GM12878 (cell line): ENCODE measurements at regions not wholly inside any gene's neighbourhood (a gene's known extent, or its start where the extent isn't known, plus 50 kb on each side); places are given as distances from the start of the nearest gene placed in this dataset.

Source experiments
- POLR2A ChIP-seq: IDR thresholded peaks from 2 replicates; pipeline ENCODE4 v1.6.1; 2011; ENCODE audit warnings: low read depth, mild to moderate bottlenecking, low read length
- TF ChIP-seq, protein P1 (sequence below): IDR thresholded peaks from 2 replicates; pipeline ENCODE4 v1.6.1; 2011; ENCODE audit warnings: mild to moderate bottlenecking, low read depth, low read length, moderate library complexity; ENCODE audit not compliant: insufficient replicate concordance

DNA sequence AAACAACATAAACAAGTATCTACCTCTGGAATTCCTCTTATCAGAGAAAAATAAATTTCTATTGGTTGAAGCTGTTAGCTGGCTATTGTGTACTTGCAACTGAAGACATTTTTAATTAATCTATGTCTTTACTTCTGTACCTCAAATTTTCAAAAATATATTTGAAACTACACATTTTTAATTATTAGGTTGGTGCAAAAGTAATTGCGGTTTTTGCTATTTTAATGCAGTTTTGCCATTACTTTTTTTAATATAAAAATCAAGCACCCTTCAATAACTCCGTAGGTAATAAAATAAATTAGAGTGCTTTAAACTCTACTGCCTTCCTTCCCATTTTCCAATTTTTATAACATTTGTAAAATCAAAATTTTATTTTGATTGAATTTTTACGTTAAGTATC, 262.1 kb upstream of the DUSP10 start:
- TF ChIP-seq, protein P1, sequence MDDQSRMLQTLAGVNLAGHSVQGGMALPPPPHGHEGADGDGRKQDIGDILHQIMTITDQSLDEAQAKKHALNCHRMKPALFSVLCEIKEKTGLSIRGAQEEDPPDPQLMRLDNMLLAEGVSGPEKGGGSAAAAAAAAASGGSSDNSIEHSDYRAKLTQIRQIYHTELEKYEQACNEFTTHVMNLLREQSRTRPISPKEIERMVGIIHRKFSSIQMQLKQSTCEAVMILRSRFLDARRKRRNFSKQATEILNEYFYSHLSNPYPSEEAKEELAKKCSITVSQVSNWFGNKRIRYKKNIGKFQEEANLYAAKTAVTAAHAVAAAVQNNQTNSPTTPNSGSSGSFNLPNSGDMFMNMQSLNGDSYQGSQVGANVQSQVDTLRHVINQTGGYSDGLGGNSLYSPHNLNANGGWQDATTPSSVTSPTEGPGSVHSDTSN: no peak
- TF ChIP-seq POLR2A: no peak
